CD4-positive, alpha-beta T cell (primary cell): ENCODE measurements at regions not wholly inside any gene's neighbourhood (a gene's known extent, or its start where the extent isn't known, plus 50 kb on each side); places are given as distances from the start of the nearest gene placed in this dataset.

ENCODE experiments used
- ATAC-seq: fragments of 200-7000 bp; cut with Tn5 transposase; one replicate; pipeline ENCODE4 v1.10.0; 2022; ENCODE audit warnings: mild to moderate bottlenecking; ENCODE audit not compliant: poor library complexity
- CTCF ChIA-PET: fragments of 350-600 bp; sonication (Branson Sonifier 250); formaldehyde crosslinking; loops from one replicate; lab custom pipeline; 2021; ENCODE audit warnings: antibody characterized with exemption, inconsistent platforms; lab: Charles Lee
- POLR2A ChIA-PET: fragments of 350-600 bp; sonication (Branson Sonifier 250); formaldehyde crosslinking; loops from one replicate; lab custom pipeline; 2021; ENCODE audit warnings: antibody characterized with exemption, inconsistent platforms; lab: Charles Lee
- DNase-seq, 14 experiments: peaks; one replicate each; pipeline ENCODE4 v3.0.0-alpha.2; 2013 to 2020; ENCODE audit warnings: mixed read lengths in 2 of 14
- H3K27ac ChIP-seq, 2 donors: one replicate each; pipeline versions ENCODE4 v1.5.1 to v1.7.0; 2013; ENCODE audit warnings: low read length in 2 of 2, low read depth in 1 of 2, mild to moderate bottlenecking in 1 of 2
- H3K27me3 ChIP-seq, 2 experiments: 1 replicate in 1 of 2; 2 replicates in 1 of 2; pipeline versions ENCODE4 v1.6.1 to v1.7.0; 2013; ENCODE audit warnings: low read length in 2 of 2, control low read depth in 1 of 2, mild to moderate bottlenecking in 1 of 2, moderate library complexity in 1 of 2; ENCODE audit not compliant: insufficient read depth in 2 of 2, control insufficient read depth in 1 of 2
- H3K36me3 ChIP-seq: one replicate; pipeline ENCODE4 v1.6.1; 2013; ENCODE audit warnings: low read length, control low read depth; ENCODE audit not compliant: insufficient read depth
- H3K4me1 ChIP-seq: one replicate; pipeline ENCODE4 v1.6.1; 2013; ENCODE audit warnings: low read length, control low read depth; ENCODE audit not compliant: insufficient read depth
- H3K4me3 ChIP-seq: one replicate; pipeline ENCODE4 v1.5.1; 2013; ENCODE audit warnings: mild to moderate bottlenecking, low read length, moderate library complexity
- H3K9me3 ChIP-seq, 2 experiments: 1 replicate in 1 of 2; 2 replicates in 1 of 2; pipeline versions ENCODE4 v1.6.1 to v1.7.0; 2013; ENCODE audit warnings: low read length in 2 of 2, mild to moderate bottlenecking in 2 of 2, control low read depth in 1 of 2, moderate library complexity in 1 of 2; ENCODE audit not compliant: control insufficient read depth in 1 of 2, insufficient read depth in 1 of 2
- H3K27ac Mint-ChIP-seq: one replicate; pipeline ENCODE4 v1.8.0; 2020; ENCODE audit warnings: mixed read lengths
- H3K27me3 Mint-ChIP-seq: one replicate; pipeline ENCODE4 v1.8.0; 2021; ENCODE audit warnings: mixed read lengths
- H3K36me3 Mint-ChIP-seq: one replicate; pipeline ENCODE4 v1.8.0; 2021; ENCODE audit warnings: low read depth, mixed read lengths
- H3K4me1 Mint-ChIP-seq: one replicate; pipeline ENCODE4 v1.8.0; 2021; ENCODE audit warnings: low read depth, mixed read lengths
- H3K4me3 Mint-ChIP-seq: one replicate; pipeline ENCODE4 v1.8.0; 2020; ENCODE audit warnings: mild to moderate bottlenecking, mixed read lengths
- H3K9me3 Mint-ChIP-seq: one replicate; pipeline ENCODE4 v1.8.0; 2020; ENCODE audit warnings: mixed read lengths
- CTCF ChIP-seq: fragments of 200-600 bp; IDR thresholded peaks from one replicate; pipeline ENCODE4 v1.8.0; 2022; ENCODE audit warnings: antibody characterized with exemption, mild to moderate bottlenecking
- intact Hi-C, 2 experiments: fragments of 100-400 bp; cut with DNase I in 1 of 2; cut with micrococcal nuclease in 1 of 2; formaldehyde crosslinking; loops; one replicate each; pipeline versions ENCODE4 v1.15.1 to v1.9.0; 2023 to 2025; cut with DNase I, micrococcal nuclease

DNA sequence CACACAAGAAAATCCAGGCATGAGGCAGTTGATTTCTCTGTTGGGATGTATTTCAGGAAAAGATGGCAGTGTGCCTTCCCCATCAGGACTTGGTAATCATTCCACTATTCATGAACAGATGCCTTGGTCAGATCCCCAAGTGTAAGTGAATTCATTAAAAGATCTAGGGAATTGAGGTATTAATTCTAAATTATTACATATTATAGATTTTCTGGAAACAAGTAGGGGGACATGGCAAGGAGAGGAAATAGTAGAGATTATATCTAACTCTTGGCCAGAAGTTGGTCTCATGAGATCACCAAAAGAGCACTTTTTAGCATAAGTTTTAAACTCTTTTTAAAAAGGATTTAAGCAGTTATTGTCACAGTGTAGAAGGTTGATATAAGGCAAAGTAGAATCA is 74.4 kb upstream of the MDFIC2 start:
- ChIA-PET CTCF (no interaction called here), POLR2A (no interaction called here)
- H3K36me3 Mint-ChIP-seq = no peaks in the 10 kb centered on the region
- no peaks in the 10 kb centered on the region for H3K4me1 Mint-ChIP-seq
- no peaks in the 10 kb centered on the region for H3K4me1 ChIP-seq
- H3K9me3 ChIP-seq = no peaks in the 10 kb centered on the region
- H3K27me3 ChIP-seq = no peaks in the 10 kb centered on the region
- no peak for TF ChIP-seq CTCF
- DNase-seq (no peak), ATAC-seq (no peak)
- H3K9me3 Mint-ChIP-seq = peaks cover 7% of the 10 kb centered on the region
- no peak overlapping the region for H3K27ac ChIP-seq
- no peak overlapping the region for H3K4me3 Mint-ChIP-seq
- no peaks in the 10 kb centered on the region for H3K36me3 ChIP-seq
- no peaks in the 10 kb centered on the region for H3K27me3 Mint-ChIP-seq
- no peak overlapping the region for H3K4me3 ChIP-seq
- no peak overlapping the region for H3K27ac Mint-ChIP-seq
- intact Hi-C loops = no loop called here

- Histone ChIP-seq H3K27ac (no peak overlapping the region), H3K4me1 (no peaks in the 10 kb centered on the region), H3K27me3 (no peaks in the 10 kb centered on the region), H3K9me3 (no peaks in the 10 kb centered on the region), H3K36me3 (no peaks in the 10 kb centered on the region), H3K4me3 (no peak overlapping the region)
- Mint-ChIP-seq H3K27ac (no peak overlapping the region), H3K4me1 (no peaks in the 10 kb centered on the region), H3K4me3 (no peak overlapping the region), H3K36me3 (no peaks in the 10 kb centered on the region), H3K9me3 (peaks cover 7% of the 10 kb centered on the region), H3K27me3 (peaks cover 5% of the 10 kb centered on the region)
- intact Hi-C loops = no loop called here
- TF ChIP-seq CTCF = no peak
- CTCF ChIA-PET = no interaction called here
- DNase-seq = no peak
- POLR2A ChIA-PET = no interaction called here
- ATAC-seq = no peak
Observed at GRCh38 chr3:70386043-70386442, 73.6 kb upstream of the MDFIC2 start.

DNA sequence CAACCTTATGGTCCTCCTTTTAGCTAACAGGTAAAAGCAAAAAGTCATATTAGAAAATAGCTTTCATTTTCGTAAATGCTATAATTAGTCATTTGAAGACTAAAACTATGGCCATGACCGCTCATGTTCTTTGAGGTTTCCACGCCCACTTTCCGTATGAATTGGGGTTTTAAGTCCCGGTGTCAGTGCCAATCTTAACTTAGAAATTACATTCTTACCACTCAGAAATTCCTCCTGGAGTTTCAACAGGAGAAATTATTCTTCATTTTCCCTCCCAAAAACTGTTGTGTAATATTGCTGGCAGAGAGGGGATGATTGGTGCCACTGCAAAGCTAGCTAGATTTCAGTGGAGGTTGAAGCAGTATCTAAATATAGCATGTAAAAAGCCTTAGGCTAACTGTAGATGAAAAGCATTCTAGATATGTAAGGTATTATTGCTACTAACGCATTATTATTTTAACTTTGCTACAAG is 71.0 kb upstream of the MDFIC2 start:
- ATAC-seq (no peak), DNase-seq (no peak)
- Histone ChIP-seq H3K4me3 (no peak overlapping the region), H3K36me3 (no peaks in the 10 kb centered on the region), H3K4me1 (no peaks in the 10 kb centered on the region), H3K27me3 (no peaks in the 10 kb centered on the region), H3K9me3 (no peaks in the 10 kb centered on the region), H3K27ac (no peak overlapping the region)
- H3K36me3 Mint-ChIP-seq = no peaks in the 10 kb centered on the region
- TF ChIP-seq CTCF = no peak
- H3K4me1 Mint-ChIP-seq = no peaks in the 10 kb centered on the region
- H3K27ac Mint-ChIP-seq = no peak overlapping the region
- H3K27me3 Mint-ChIP-seq = peaks cover 5% of the 10 kb centered on the region
- ChIA-PET CTCF (no interaction called here), POLR2A (no interaction called here)
- H3K4me3 Mint-ChIP-seq = no peak overlapping the region
- H3K9me3 Mint-ChIP-seq = peaks cover under 1% of the 10 kb centered on the region
- intact Hi-C loops = no loop called here
